ENCODE measurements at regions not wholly inside any gene's neighbourhood (a gene's known extent, or its start where the extent isn't known, plus 50 kb on each side); places are given as distances from the start of the nearest gene placed in this dataset.
"Not testable (repeated sequence)": the region's sequence is repeated elsewhere in the genome, so short reads cannot be mapped to it uniquely, and the experiment has no call there.

GRCh38 chr21:14677013-14677412 is 130.9 kb upstream of the SAMSN1 start:
- H3K27ac ChIP-seq, result peak overlapping the region in 1 of 2 donors; percentile 72
- H3K9me3 ChIP-seq, result no peaks in the 10 kb centered on the region
- H3K36me3 ChIP-seq, result no peaks in the 10 kb centered on the region
- ATAC-seq, result no peak
- no peak for DNase-seq
- intact Hi-C loops (cut with DNase I), result no loop called here
- no peak overlapping the region for H3K4me3 ChIP-seq
- peaks cover 0 to 24% of the 10 kb centered on the region in 2 donors for H3K4me1 ChIP-seq
- TF ChIP-seq CTCF (IDR thresholded peaks at IDR 0.05), result no peak
- no peaks in the 10 kb centered on the region for H3K27me3 ChIP-seq

- no peak for TF ChIP-seq CTCF (IDR thresholded peaks at IDR 0.05)
- Histone ChIP-seq H3K4me3 (no peak overlapping the region), H3K27me3 (no peaks in the 10 kb centered on the region), H3K27ac (peak overlapping the region; percentile 13 to 72), H3K36me3 (no peaks in the 10 kb centered on the region), H3K9me3 (no peaks in the 10 kb centered on the region), H3K4me1 (peaks cover 0 to 22% of the 10 kb centered on the region in 2 donors)
- ATAC-seq (no peak), DNase-seq (no peak)
- intact Hi-C loops (cut with DNase I), result no loop called here
These were observed 129.8 kb upstream of the SAMSN1 start for GRCh38 chr21:14675774-14676530.

GRCh38 chr21:14673649-14674048 is 127.5 kb upstream of the SAMSN1 start:
- no peak for ATAC-seq
- Histone ChIP-seq H3K27ac (no peak overlapping the region), H3K4me1 (peaks cover 0 to 22% of the 10 kb centered on the region in 2 donors), H3K27me3 (no peaks in the 10 kb centered on the region), H3K4me3 (no peak overlapping the region), H3K36me3 (no peaks in the 10 kb centered on the region), H3K9me3 (no peaks in the 10 kb centered on the region)
- no peak for DNase-seq
- no peak for TF ChIP-seq CTCF (IDR thresholded peaks at IDR 0.05)
- intact Hi-C loops (cut with DNase I), result no loop called here

- Histone ChIP-seq H3K27ac (no peak overlapping the region), H3K36me3 (no peaks in the 10 kb centered on the region), H3K4me1 (peaks cover 0 to 20% of the 10 kb centered on the region in 2 donors), H3K4me3 (no peak overlapping the region), H3K9me3 (no peaks in the 10 kb centered on the region), H3K27me3 (no peaks in the 10 kb centered on the region)
- DNase-seq (no peak), ATAC-seq (no peak)
- TF ChIP-seq CTCF (IDR thresholded peaks at IDR 0.05), result no peak
- intact Hi-C loops (cut with DNase I), result no loop called here
These were observed 126.4 kb upstream of the SAMSN1 start for GRCh38 chr21:14672466-14672865.

GRCh38 chr21:14670409-14670808 is 124.3 kb upstream of the SAMSN1 start:
- Histone ChIP-seq H3K4me3 (no peak overlapping the region), H3K27me3 (no peaks in the 10 kb centered on the region), H3K27ac (no peak overlapping the region), H3K36me3 (no peaks in the 10 kb centered on the region), H3K9me3 (no peaks in the 10 kb centered on the region), H3K4me1 (peaks cover 0 to under 1% of the 10 kb centered on the region in 2 donors)
- ATAC-seq, result no peak
- DNase-seq, result no peak
- intact Hi-C loops (cut with DNase I), result no loop called here
- no peak for TF ChIP-seq CTCF (IDR thresholded peaks at IDR 0.05)

GRCh38 chr21:14669092-14669491 is 123.0 kb upstream of the SAMSN1 start:
- H3K27me3 ChIP-seq; ATAC-seq; H3K4me3 ChIP-seq; H3K27ac ChIP-seq; H3K4me1 ChIP-seq; DNase-seq; intact Hi-C loops (cut with DNase I); H3K9me3 ChIP-seq; H3K36me3 ChIP-seq: not testable (repeated sequence)
